ENCODE measurements at regions not wholly inside any gene's neighbourhood (a gene's known extent, or its start where the extent isn't known, plus 50 kb on each side); places are given as distances from the start of the nearest gene placed in this dataset.

GRCh38 chr12:125233319-125233718 is 168.1 kb downstream of the AACS start:
- ChIA-PET CTCF (no interaction called here), POLR2A (no interaction called here)
- TF ChIP-seq CTCF (IDR thresholded peaks at IDR 0.05; ENCODE audit: insufficient read depth, low read depth, low read length) = no peak
- H3K4me3 ChIP-seq (ENCODE audit: low read depth, low read length) = no peak overlapping the region
- no peaks in the 10 kb centered on the region for H3K27me3 ChIP-seq (ENCODE audit: control insufficient read depth, insufficient read depth, low read length)
- no peaks in the 10 kb centered on the region for H3K36me3 ChIP-seq (ENCODE audit: control insufficient read depth, insufficient read depth, low read length)
- no peak for DNase-seq (ENCODE audit: low read depth)

- H3K27me3 ChIP-seq (ENCODE audit: control insufficient read depth, insufficient read depth, low read length) = no peaks in the 10 kb centered on the region
- no peak for TF ChIP-seq CTCF (IDR thresholded peaks at IDR 0.05; ENCODE audit: insufficient read depth, low read depth, low read length)
- POLR2A ChIA-PET = no interaction called here
- DNase-seq (ENCODE audit: low read depth) = no peak
- CTCF ChIA-PET = no interaction called here
- H3K36me3 ChIP-seq (ENCODE audit: control insufficient read depth, insufficient read depth, low read length) = no peaks in the 10 kb centered on the region
- no peak overlapping the region for H3K4me3 ChIP-seq (ENCODE audit: low read depth, low read length)
These were observed 174.3 kb downstream of the AACS start for GRCh38 chr12:125239563-125239962.

- Histone ChIP-seq H3K4me3 (ENCODE audit: low read depth, low read length) (no peak overlapping the region), H3K36me3 (ENCODE audit: control insufficient read depth, insufficient read depth, low read length) (no peaks in the 10 kb centered on the region), H3K27me3 (ENCODE audit: control insufficient read depth, insufficient read depth, low read length) (no peaks in the 10 kb centered on the region)
- TF ChIP-seq CTCF (IDR thresholded peaks at IDR 0.05; ENCODE audit: insufficient read depth, low read depth, low read length) = no peak
- ChIA-PET CTCF (interaction anchor here (0.9 kb wide), 1 partner anchor 91 kb away, joined by 3 read pairs; no protein-coding TSS in a partner anchor), POLR2A (no interaction called here)
- no peak for DNase-seq (ENCODE audit: low read depth)
These were observed 175.5 kb downstream of the AACS start for GRCh38 chr12:125240717-125241116.

GRCh38 chr12:125243811-125244210 is 178.6 kb downstream of the AACS start:
- Histone ChIP-seq H3K36me3 (ENCODE audit: control insufficient read depth, insufficient read depth, low read length) (no peaks in the 10 kb centered on the region), H3K27me3 (ENCODE audit: control insufficient read depth, insufficient read depth, low read length) (no peaks in the 10 kb centered on the region), H3K4me3 (ENCODE audit: low read depth, low read length) (no peak overlapping the region)
- DNase-seq (ENCODE audit: low read depth) = no peak
- ChIA-PET POLR2A (no interaction called here), CTCF (no interaction called here)
- no peak for TF ChIP-seq CTCF (IDR thresholded peaks at IDR 0.05; ENCODE audit: insufficient read depth, low read depth, low read length)

GRCh38 chr12:125244338-125244737 is 179.1 kb downstream of the AACS start:
- no peak for DNase-seq (ENCODE audit: low read depth)
- no peak for TF ChIP-seq CTCF (IDR thresholded peaks at IDR 0.05; ENCODE audit: insufficient read depth, low read depth, low read length)
- ChIA-PET POLR2A (no interaction called here), CTCF (no interaction called here)
- Histone ChIP-seq H3K27me3 (ENCODE audit: control insufficient read depth, insufficient read depth, low read length) (no peaks in the 10 kb centered on the region), H3K4me3 (ENCODE audit: low read depth, low read length) (no peak overlapping the region), H3K36me3 (ENCODE audit: control insufficient read depth, insufficient read depth, low read length) (no peaks in the 10 kb centered on the region)
